ENCODE measurements at regions not wholly inside any gene's neighbourhood (a gene's known extent, or its start where the extent isn't known, plus 50 kb on each side); places are given as distances from the start of the nearest gene placed in this dataset.

- TF ChIP-seq GATA2 (IDR thresholded peaks at IDR 0.05; ENCODE audit: low read depth, low read length) (no peak), GATA3 (IDR thresholded peaks at IDR 0.05; ENCODE audit: low read depth, low read length) (no peak)
Measured at GRCh38 chr2:191601060-191601459, 76.9 kb upstream of the NABP1 start.
